GM12865 (cell line): ENCODE measurements at regions not wholly inside any gene's neighbourhood (a gene's known extent, or its start where the extent isn't known, plus 50 kb on each side); places are given as distances from the start of the nearest gene placed in this dataset.

Experiments used
- DNase-seq: peaks from one replicate; pipeline ENCODE4 v3.0.0; 2010; ENCODE audit warnings: low read depth
- H3K4me3 ChIP-seq: 2 replicates; pipeline ENCODE4 v1.5.1; 2011; ENCODE audit warnings: mild to moderate bottlenecking, low read depth, low read length, control low read depth
- CTCF ChIP-seq: IDR thresholded peaks from 2 replicates; pipeline ENCODE4 v1.5.1; 2011; ENCODE audit warnings: low read length, control low read depth, low read depth, inconsistent platforms; ENCODE audit not compliant: insufficient read depth; ENCODE audit errors: missing control alignments

- H3K4me3 ChIP-seq: no peak overlapping the region
- no peak for DNase-seq
- TF ChIP-seq CTCF: no peak
Observed at GRCh38 chr2:199707593-199708185, 143.3 kb downstream of the FTCDNL1 start.

GRCh38 chr2:199705538-199705937 is 145.5 kb downstream of the FTCDNL1 start:
- no peak for TF ChIP-seq CTCF
- H3K4me3 ChIP-seq: no peak overlapping the region
- DNase-seq: no peak

GRCh38 chr2:199704358-199705238 is 146.4 kb downstream of the FTCDNL1 start:
- DNase-seq: peak; percentile 45
- peak; percentile 54 for TF ChIP-seq CTCF
- no peak overlapping the region for H3K4me3 ChIP-seq

- no peak for DNase-seq
- TF ChIP-seq CTCF: no peak
- H3K4me3 ChIP-seq: no peak overlapping the region
Observed at GRCh38 chr2:199703199-199703598, 147.8 kb downstream of the FTCDNL1 start.

GRCh38 chr2:199697469-199697868 is 153.5 kb downstream of the FTCDNL1 start:
- TF ChIP-seq CTCF: no peak
- DNase-seq: no peak
- no peak overlapping the region for H3K4me3 ChIP-seq

- no peak for DNase-seq
- no peak for TF ChIP-seq CTCF
- no peak overlapping the region for H3K4me3 ChIP-seq
Observed at GRCh38 chr2:199696048-199696447, 154.9 kb downstream of the FTCDNL1 start.
